ENCODE measurements at regions not wholly inside any gene's neighbourhood (a gene's known extent, or its start where the extent isn't known, plus 50 kb on each side); places are given as distances from the start of the nearest gene placed in this dataset.

GRCh38 chr10:111472445-111472844 is 395.6 kb downstream of the ADRA2A start:
- Histone ChIP-seq H3K4me3 (no peak overlapping the region), H3K4me1 (ENCODE audit: low read depth) (no peaks in the 10 kb centered on the region), H3K27me3 (no peaks in the 10 kb centered on the region), H3K9me3 (ENCODE audit: low read depth) (no peaks in the 10 kb centered on the region), H3K36me3 (no peaks in the 10 kb centered on the region), H3K27ac (no peak overlapping the region)
- DNase-seq (ENCODE audit: low read depth in 1 of 2, low spot score in 1 of 2): no peak
- no peak for TF ChIP-seq CTCF (IDR thresholded peaks at IDR 0.05; ENCODE audit: low read depth, low read length)

- DNase-seq (ENCODE audit: low read depth in 1 of 2, low spot score in 1 of 2): no peak
- TF ChIP-seq CTCF (IDR thresholded peaks at IDR 0.05; ENCODE audit: low read depth, low read length): no peak
- no peak overlapping the region for H3K27ac ChIP-seq
Observed at GRCh38 chr10:111473361-111473760, 396.5 kb downstream of the ADRA2A start.

GRCh38 chr10:111474786-111475185 is 398.0 kb downstream of the ADRA2A start:
- Histone ChIP-seq H3K27ac (no peak overlapping the region), H3K4me3 (no peak overlapping the region), H3K36me3 (no peaks in the 10 kb centered on the region), H3K27me3 (no peaks in the 10 kb centered on the region), H3K4me1 (ENCODE audit: low read depth) (no peaks in the 10 kb centered on the region), H3K9me3 (ENCODE audit: low read depth) (no peaks in the 10 kb centered on the region)
- DNase-seq (ENCODE audit: low read depth in 1 of 2, low spot score in 1 of 2): no peak
- no peak for TF ChIP-seq CTCF (IDR thresholded peaks at IDR 0.05; ENCODE audit: low read depth, low read length)

More at GRCh38 chr10:111473361-111473760, 396.5 kb downstream of the ADRA2A start:
- Histone ChIP-seq H3K27me3 (no peaks in the 10 kb centered on the region), H3K36me3 (no peaks in the 10 kb centered on the region), H3K9me3 (ENCODE audit: low read depth) (no peaks in the 10 kb centered on the region), H3K4me3 (no peak overlapping the region), H3K4me1 (ENCODE audit: low read depth) (no peaks in the 10 kb centered on the region)

GRCh38 chr10:111475720-111476119 is 398.9 kb downstream of the ADRA2A start:
- Histone ChIP-seq H3K4me1 (ENCODE audit: low read depth) (no peaks in the 10 kb centered on the region), H3K27ac (no peak overlapping the region), H3K27me3 (no peaks in the 10 kb centered on the region), H3K9me3 (ENCODE audit: low read depth) (no peaks in the 10 kb centered on the region), H3K4me3 (no peak overlapping the region), H3K36me3 (no peaks in the 10 kb centered on the region)
- DNase-seq (ENCODE audit: low read depth in 1 of 2, low spot score in 1 of 2): no peak
- no peak for TF ChIP-seq CTCF (IDR thresholded peaks at IDR 0.05; ENCODE audit: low read depth, low read length)

- no peak overlapping the region for H3K27ac ChIP-seq
- no peak overlapping the region for H3K4me3 ChIP-seq
- no peaks in the 10 kb centered on the region for H3K36me3 ChIP-seq
- no peaks in the 10 kb centered on the region for H3K27me3 ChIP-seq
- TF ChIP-seq CTCF (IDR thresholded peaks at IDR 0.05; ENCODE audit: low read depth, low read length): no peak
- no peaks in the 10 kb centered on the region for H3K4me1 ChIP-seq (ENCODE audit: low read depth)
- no peak for DNase-seq (ENCODE audit: low read depth in 1 of 2, low spot score in 1 of 2)
- H3K9me3 ChIP-seq (ENCODE audit: low read depth): no peaks in the 10 kb centered on the region
Observed at GRCh38 chr10:111478651-111479050, 401.8 kb downstream of the ADRA2A start.

GRCh38 chr10:111479966-111480365 is 403.1 kb downstream of the ADRA2A start:
- TF ChIP-seq CTCF (IDR thresholded peaks at IDR 0.05; ENCODE audit: low read depth, low read length): no peak
- H3K27ac ChIP-seq: no peak overlapping the region
- DNase-seq (ENCODE audit: low read depth in 1 of 2, low spot score in 1 of 2): no peak
- no peaks in the 10 kb centered on the region for H3K36me3 ChIP-seq
- H3K4me1 ChIP-seq (ENCODE audit: low read depth): no peaks in the 10 kb centered on the region
- H3K27me3 ChIP-seq: no peaks in the 10 kb centered on the region
- H3K4me3 ChIP-seq: no peak overlapping the region
- H3K9me3 ChIP-seq (ENCODE audit: low read depth): no peaks in the 10 kb centered on the region

Data from cardiac muscle cell (in vitro differentiated cells and primary cell).